Esophagus muscularis mucosa (tissue), 3 donors: ENCODE measurements at regions not wholly inside any gene's neighbourhood (a gene's known extent, or its start where the extent isn't known, plus 50 kb on each side); places are given as distances from the start of the nearest gene placed in this dataset.

Source experiments
- POLR2A ChIP-seq: fragments of 450-650 bp; IDR thresholded peaks from one replicate; pipeline ENCODE4 v1.6.1; 2017; ENCODE audit warnings: antibody characterized with exemption, moderate library complexity, mild to moderate bottlenecking, low read depth
- POLR2AphosphoS5 ChIP-seq, 2 donors: sonication (generic); formaldehyde crosslinking; IDR thresholded peaks; one replicate each; pipeline ENCODE4 v1.6.1; 2017; ENCODE audit warnings: antibody characterized with exemption in 2 of 2
- TF ChIP-seq, protein P1 (sequence below), 3 experiments: fragments of 200-600 bp in 2 of 3; fragments of 450-650 bp in 1 of 3; sonication (generic) in 2 of 3; IDR thresholded peaks; one replicate each; pipeline ENCODE4 v1.5.1; 2017 to 2019; ENCODE audit warnings: antibody characterized with exemption in 3 of 3, mild to moderate bottlenecking in 2 of 3, moderate library complexity in 1 of 3

DNA sequence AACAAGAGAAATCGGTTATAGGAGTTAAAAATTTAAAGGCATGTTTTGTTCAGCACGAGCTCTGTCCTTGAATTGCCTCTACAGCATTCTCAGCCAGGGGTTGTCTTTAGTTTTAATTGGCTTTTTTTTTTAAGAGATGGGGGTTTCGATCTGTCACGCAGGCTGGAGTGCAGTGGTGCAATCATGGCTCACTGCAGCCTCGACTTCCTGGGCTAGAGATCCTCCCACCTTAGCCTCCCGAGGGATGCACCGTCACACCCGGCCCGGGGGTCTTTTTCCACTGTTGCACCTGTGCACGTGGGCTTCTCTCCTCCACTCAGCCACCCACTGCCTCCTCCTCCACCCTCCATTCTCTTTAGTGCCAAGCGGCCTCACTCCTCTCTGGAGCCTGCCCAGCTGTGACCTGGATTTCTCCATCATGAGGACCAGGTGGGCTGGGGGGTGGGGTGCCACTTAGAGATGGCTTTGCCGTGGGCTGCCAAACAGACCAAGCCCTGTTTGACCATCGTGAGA, 106.8 kb upstream of the SEC14L1 start:
- TF ChIP-seq, protein P1, sequence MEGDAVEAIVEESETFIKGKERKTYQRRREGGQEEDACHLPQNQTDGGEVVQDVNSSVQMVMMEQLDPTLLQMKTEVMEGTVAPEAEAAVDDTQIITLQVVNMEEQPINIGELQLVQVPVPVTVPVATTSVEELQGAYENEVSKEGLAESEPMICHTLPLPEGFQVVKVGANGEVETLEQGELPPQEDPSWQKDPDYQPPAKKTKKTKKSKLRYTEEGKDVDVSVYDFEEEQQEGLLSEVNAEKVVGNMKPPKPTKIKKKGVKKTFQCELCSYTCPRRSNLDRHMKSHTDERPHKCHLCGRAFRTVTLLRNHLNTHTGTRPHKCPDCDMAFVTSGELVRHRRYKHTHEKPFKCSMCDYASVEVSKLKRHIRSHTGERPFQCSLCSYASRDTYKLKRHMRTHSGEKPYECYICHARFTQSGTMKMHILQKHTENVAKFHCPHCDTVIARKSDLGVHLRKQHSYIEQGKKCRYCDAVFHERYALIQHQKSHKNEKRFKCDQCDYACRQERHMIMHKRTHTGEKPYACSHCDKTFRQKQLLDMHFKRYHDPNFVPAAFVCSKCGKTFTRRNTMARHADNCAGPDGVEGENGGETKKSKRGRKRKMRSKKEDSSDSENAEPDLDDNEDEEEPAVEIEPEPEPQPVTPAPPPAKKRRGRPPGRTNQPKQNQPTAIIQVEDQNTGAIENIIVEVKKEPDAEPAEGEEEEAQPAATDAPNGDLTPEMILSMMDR (IDR thresholded peaks at IDR 0.05) = no peak
- TF ChIP-seq POLR2AphosphoS5 (IDR thresholded peaks at IDR 0.05) (no peak), POLR2A (no peak)
